Right cardiac atrium (tissue), 5 donors: ENCODE measurements at regions not wholly inside any gene's neighbourhood (a gene's known extent, or its start where the extent isn't known, plus 50 kb on each side); places are given as distances from the start of the nearest gene placed in this dataset.

Experiments
- ATAC-seq, 2 donors: fragments of 200-7000 bp; cut with Tn5 transposase; one replicate each; pipeline versions ENCODE4 v1.8.0 to v1.9.1; 2020; ENCODE audit warnings: moderate library complexity in 2 of 2, mild to moderate bottlenecking in 1 of 2
- DNase-seq, 3 donors: peaks; one replicate each; pipeline ENCODE4 v3.0.0-alpha.2; 2020
- H3K27ac ChIP-seq: one replicate; pipeline ENCODE4 v1.5.1; 2013; ENCODE audit warnings: mild to moderate bottlenecking, low read length, control low read depth, moderate library complexity
- H3K27me3 ChIP-seq: one replicate; pipeline ENCODE4 v1.6.1; 2013; ENCODE audit not compliant: control insufficient read depth, insufficient read depth
- H3K4me1 ChIP-seq: one replicate; pipeline ENCODE4 v1.6.1; 2013; ENCODE audit warnings: low read length; ENCODE audit not compliant: control insufficient read depth, insufficient read depth
- H3K4me3 ChIP-seq: one replicate; pipeline ENCODE4 v1.5.1; 2013; ENCODE audit warnings: low read length, control low read depth
- H3K9me3 ChIP-seq: one replicate; pipeline ENCODE4 v1.6.1; 2013; ENCODE audit warnings: low read length; ENCODE audit not compliant: control insufficient read depth
- WGBS: extraction: QIAGEN DNeasy Blood & Tissue Kit; methylation state at CpG from one replicate; pipeline ENCODE4 v1.1.7; 2013; 5-methylcytosine and 5-hydroxymethylcytosine counted together
- intact Hi-C, 4 donors: fragments of 100-400 bp; cut with DNase I; formaldehyde crosslinking; loops; one replicate each; pipeline versions ENCODE4 v1.11.0 to v1.14.0; 2022 to 2023
- donor health status: healthy with polysubstance abuse.
- donor health status: DM: no; HTN: yes; CAD: no.
- donor health status: DM: no; HTN: no; CAD: no.
- donor health status: DM: no; HTN: yes; CAD: no; lungs with severe emphysema.
- donor health status: DM: yes; HTN: yes; CAD: no.

DNA sequence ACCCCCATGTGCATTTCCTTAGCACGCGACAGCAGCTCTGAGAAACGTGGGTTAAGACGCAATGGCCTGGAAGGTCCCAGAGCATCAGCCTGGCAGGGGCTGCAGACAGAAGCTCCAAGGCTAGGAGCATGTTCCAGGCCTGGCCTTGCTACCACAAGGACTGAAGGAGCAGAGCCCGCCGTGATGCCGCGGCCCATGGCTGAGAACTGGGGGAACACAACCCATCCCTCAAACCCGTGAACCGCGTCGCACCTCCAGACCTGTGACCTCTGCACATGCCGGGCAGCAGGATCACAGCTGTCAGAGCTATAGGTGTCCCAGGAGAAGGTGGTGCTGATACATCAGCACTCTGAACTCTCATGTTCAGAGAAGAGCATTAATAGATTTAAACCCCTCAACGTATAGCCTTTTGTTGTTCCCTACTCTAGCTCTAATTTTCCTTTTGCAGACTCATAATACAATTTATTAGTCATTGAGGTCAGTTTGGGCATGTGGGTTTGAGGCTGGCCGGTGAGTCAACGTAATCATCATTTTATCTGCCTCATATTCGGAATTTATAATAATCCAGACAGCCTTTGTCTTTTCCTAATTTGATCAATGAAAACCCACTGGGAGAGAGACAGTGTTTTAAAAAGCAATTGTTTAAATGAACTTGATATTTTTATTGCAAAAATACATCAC, 222.5 kb upstream of the TCERG1L start:
- 82% methylated on average over 17 of the region's 17 CpGs for WGBS
- no peak overlapping the region for H3K4me3 ChIP-seq
- H3K9me3 ChIP-seq: no peaks in the 10 kb centered on the region
- no peak overlapping the region for H3K27ac ChIP-seq
- intact Hi-C loops: no loop called here
- ATAC-seq: no peak
- no peaks in the 10 kb centered on the region for H3K27me3 ChIP-seq
- H3K4me1 ChIP-seq: no peaks in the 10 kb centered on the region
- no peak for DNase-seq

DNA sequence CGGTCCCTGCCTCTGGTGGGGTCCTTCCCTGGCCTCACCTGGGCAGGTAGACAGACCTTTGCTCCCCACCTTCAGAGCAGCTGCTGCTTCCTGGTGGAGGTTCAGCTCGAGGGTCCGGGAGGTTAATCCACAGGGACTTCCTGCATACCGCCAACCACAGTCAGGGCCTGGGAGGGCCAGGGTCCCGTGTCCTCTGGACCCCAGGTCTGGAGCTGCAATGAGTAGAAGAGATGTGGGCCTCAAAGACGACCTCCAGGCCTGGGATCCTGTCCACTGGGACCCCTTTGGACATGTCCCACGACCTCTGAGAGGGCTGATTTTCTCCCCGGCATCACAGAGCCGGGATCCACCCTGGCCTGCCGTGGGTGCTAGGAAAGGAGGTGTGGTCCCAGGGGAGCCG, 223.3 kb upstream of the TCERG1L start:
- Histone ChIP-seq H3K27ac (no peak overlapping the region), H3K4me1 (no peaks in the 10 kb centered on the region), H3K9me3 (no peaks in the 10 kb centered on the region), H3K4me3 (no peak overlapping the region), H3K27me3 (no peaks in the 10 kb centered on the region)
- intact Hi-C loops: no loop called here
- no peak for ATAC-seq
- WGBS: 78% methylated on average over 11 of the region's 11 CpGs
- no peak for DNase-seq

DNA sequence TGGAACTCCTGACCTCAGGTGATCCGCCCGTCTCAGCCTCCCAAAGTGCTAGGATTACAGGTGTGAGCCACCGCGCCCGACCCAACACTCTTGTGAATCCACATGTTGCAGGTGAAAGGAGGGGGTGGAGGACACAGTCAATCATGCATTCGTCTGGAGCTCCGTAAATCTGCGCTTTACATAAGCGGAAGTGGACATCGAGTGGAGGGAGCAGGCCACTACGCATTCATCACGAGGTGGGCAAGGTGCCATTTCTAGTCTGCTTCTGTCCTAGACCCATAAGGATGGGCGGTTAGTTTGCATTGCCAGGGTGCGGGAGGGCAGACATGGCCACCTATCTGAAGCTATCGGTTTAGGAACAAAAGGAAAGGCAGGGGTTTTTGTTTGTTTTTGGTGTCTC, 225.2 kb upstream of the TCERG1L start:
- WGBS: 78% methylated on average over 15 of the region's 15 CpGs
- ATAC-seq (no peak), DNase-seq (no peak)
- Histone ChIP-seq H3K9me3 (no peaks in the 10 kb centered on the region), H3K4me1 (no peaks in the 10 kb centered on the region), H3K4me3 (no peak overlapping the region), H3K27me3 (no peaks in the 10 kb centered on the region), H3K27ac (no peak overlapping the region)
- intact Hi-C loops: no loop called here

DNA sequence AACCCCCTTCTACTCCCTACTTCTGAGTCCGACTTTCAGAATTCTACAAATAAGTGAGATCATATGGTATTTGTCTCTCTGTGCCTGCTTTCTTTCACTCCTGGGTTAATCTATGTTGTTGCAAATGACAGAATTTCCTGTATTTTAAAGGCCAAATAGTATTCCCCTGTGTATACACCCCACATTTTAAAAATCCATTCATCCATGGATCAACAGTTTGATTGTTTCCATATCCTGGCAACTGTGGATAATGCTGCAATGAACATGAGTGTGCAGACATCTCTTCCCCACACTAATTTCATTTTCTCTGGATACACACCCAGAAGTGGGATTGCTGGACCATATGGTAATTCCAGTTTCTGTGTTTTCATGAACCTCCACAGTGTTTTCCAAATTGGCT, 225.8 kb upstream of the TCERG1L start:
- Histone ChIP-seq H3K27ac (no peak overlapping the region), H3K27me3 (no peaks in the 10 kb centered on the region), H3K4me1 (no peaks in the 10 kb centered on the region), H3K9me3 (no peaks in the 10 kb centered on the region), H3K4me3 (no peak overlapping the region)
- no peak for DNase-seq
- WGBS: 33% methylated on average over 1 of the region's 1 CpG
- intact Hi-C loops: no loop called here
- no peak for ATAC-seq

DNA sequence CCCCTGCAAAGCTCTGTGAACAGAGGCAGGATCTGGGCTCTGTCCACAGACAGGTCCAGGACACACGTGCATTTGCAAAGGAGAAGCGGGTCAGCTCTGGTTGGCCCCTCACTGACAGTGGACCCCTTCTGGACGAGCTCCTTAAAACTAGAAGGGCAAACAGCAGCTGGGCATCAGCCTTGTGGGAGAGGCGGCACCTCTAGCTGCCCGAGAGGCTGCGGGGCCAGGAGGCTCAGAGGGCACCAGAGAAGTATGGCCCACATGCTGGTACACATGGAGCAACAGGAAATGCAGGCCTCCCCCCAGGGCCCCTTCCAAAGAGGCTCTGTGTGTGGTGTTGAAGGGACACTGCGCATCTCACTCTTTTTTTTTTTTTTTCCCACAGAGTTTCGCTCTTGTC, 233.0 kb upstream of the TCERG1L start:
- Histone ChIP-seq H3K4me1 (no peaks in the 10 kb centered on the region), H3K4me3 (no peak overlapping the region), H3K9me3 (no peaks in the 10 kb centered on the region), H3K27ac (no peak overlapping the region), H3K27me3 (no peaks in the 10 kb centered on the region)
- 71% methylated on average over 8 of the region's 8 CpGs for WGBS
- intact Hi-C loops: no loop called here
- no peak for ATAC-seq
- no peak for DNase-seq

DNA sequence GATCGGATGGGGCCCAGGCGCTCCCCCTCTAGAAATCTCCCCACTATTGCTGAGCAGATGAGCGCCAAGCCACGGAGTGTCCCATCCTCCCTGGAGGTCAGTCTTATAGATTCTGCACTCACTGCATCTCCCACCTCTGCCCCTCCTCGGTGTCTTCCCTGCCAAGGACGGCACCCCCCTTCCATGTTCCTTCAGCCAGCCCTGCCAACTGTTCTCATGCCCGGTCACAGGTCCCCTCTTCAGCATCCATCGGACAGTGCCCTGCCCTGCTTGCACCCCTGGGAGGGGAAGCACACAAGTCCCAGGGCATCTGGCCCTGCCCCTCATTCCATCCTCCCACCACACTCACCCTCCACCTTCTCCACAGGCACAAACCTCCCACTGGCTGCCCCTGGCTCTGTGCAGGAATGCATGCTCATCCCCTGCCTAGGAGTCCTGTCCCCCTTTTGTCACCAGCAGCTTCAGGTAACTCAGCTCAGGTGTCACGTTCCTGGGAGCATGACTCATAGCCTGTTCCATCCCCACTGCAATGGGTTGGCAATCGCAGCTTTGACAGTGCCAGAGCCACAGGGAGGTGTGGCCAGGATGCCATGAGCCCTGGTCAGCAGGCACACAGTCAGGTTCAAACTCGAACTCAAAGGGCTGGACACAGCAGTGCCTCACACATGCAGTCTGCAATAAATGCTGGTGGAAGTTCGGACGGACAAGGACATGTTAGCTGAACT, 234.7 kb upstream of the TCERG1L start:
- Histone ChIP-seq H3K27ac (no peak overlapping the region), H3K9me3 (no peaks in the 10 kb centered on the region), H3K4me3 (no peak overlapping the region), H3K27me3 (no peaks in the 10 kb centered on the region), H3K4me1 (no peaks in the 10 kb centered on the region)
- intact Hi-C loops: no loop called here
- ATAC-seq (no peak), DNase-seq (peak in 1 of 3 donors; percentile 23)
- WGBS: 70% methylated on average over 13 of the region's 13 CpGs

DNA sequence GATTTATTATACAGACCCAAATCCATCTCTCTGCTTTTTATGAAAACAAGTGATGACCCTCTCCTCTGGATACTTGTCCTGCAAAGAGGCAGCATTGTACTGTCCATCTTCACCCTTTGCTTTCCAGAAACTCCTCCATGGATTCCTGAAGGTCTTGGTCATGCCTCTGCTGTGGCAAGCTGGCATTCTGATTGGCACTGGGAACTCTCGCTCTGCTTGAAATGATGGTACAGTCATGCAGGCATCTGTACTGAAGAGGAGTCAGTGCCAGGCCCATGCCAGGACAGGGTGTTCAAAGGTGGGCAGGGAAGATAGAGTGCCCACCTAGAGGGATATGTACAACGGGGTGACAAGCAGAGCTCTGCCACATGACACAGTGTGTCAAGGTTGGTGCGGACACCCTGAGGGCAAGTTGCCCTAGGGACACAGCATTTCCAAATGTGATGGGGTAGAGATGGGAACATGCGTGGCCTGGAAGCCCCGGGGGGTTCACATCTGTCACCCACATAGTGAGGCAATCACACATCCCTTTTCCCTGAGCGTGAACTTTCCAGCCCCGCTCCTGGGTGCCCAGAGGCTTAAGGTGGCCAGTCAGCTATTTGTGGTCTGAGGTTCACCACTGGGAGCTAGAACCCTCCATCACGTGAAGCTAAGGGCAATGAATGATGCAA, 235.7 kb upstream of the TCERG1L start:
- WGBS: 85% methylated on average over 8 of the region's 8 CpGs
- Histone ChIP-seq H3K27ac (no peak overlapping the region), H3K9me3 (no peaks in the 10 kb centered on the region), H3K4me3 (no peak overlapping the region), H3K27me3 (no peaks in the 10 kb centered on the region), H3K4me1 (no peaks in the 10 kb centered on the region)
- intact Hi-C loops: no loop called here
- ATAC-seq: no peak
- no peak for DNase-seq

DNA sequence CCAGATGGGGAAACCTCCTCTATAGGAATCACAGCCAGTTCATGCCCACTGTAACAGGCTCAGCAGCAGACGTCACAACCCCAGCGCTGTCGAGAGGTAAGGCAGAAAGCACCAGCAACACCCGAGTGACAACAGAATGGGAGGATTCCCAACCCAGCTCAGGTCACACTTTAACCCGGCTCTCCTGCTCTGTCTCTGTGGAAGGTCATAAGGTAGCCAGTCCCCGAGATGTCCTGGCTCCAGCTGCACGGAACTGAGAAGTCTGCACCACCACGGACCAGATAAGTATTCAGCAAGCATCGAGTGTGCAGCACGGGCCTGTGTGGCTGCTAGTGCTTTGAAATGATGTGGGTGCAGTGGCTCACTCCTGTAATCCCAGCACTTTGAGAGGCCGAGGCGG, 236.7 kb upstream of the TCERG1L start:
- DNase-seq (no peak), ATAC-seq (no peak)
- 70% methylated on average over 12 of the region's 12 CpGs for WGBS
- intact Hi-C loops: no loop called here
- no peak overlapping the region for H3K27ac ChIP-seq
- H3K9me3 ChIP-seq: no peaks in the 10 kb centered on the region
- H3K27me3 ChIP-seq: no peaks in the 10 kb centered on the region
- H3K4me1 ChIP-seq: no peaks in the 10 kb centered on the region
- H3K4me3 ChIP-seq: no peak overlapping the region

DNA sequence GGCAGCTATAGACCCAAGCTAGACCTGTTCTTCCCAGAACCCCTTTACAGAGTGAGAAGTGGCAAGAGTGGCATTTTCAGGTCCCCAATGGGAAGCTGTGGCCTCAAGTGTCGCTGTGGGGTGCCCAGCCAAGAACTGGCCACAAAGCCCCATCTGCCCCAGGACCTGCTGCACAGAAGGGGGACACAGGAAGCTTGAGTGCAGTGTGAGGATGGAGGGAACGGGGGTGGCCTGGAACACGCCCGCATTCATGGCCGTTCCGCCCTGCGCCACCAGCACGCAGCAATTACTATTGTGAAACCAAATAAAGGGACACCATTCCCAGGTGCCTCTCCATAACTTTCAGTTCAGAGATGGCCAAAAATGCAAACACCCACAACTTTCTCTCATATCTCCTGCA, 237.6 kb upstream of the TCERG1L start:
- WGBS: 90% methylated on average over 8 of the region's 8 CpGs
- Histone ChIP-seq H3K4me1 (no peaks in the 10 kb centered on the region), H3K27ac (no peak overlapping the region), H3K27me3 (no peaks in the 10 kb centered on the region), H3K9me3 (no peaks in the 10 kb centered on the region), H3K4me3 (no peak overlapping the region)
- intact Hi-C loops: no loop called here
- no peak for DNase-seq
- ATAC-seq: no peak

DNA sequence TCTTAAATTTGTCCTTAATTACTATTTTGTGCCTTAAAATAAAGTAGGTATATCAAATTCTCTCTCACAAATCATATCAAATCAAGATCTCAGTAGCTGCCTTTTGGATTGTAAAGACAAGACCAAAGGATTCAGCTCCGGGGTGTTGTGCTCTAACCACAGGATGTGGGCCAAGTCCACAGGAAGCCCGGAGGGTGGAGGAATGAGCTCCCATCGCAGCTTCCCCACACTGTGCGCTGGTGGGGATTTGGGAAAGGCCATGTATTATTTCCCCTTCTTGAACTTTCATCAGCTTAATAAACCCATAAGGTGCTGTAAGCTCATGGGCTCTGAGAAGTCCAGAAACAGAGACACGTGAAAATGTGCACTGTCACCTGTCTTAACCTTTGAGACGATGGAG, 241.6 kb upstream of the TCERG1L start:
- ATAC-seq: no peak
- Histone ChIP-seq H3K4me3 (no peak overlapping the region), H3K27ac (no peak overlapping the region), H3K4me1 (no peaks in the 10 kb centered on the region), H3K9me3 (no peaks in the 10 kb centered on the region), H3K27me3 (no peaks in the 10 kb centered on the region)
- WGBS: 60% methylated on average over 6 of the region's 6 CpGs
- intact Hi-C loops: no loop called here
- no peak for DNase-seq

DNA sequence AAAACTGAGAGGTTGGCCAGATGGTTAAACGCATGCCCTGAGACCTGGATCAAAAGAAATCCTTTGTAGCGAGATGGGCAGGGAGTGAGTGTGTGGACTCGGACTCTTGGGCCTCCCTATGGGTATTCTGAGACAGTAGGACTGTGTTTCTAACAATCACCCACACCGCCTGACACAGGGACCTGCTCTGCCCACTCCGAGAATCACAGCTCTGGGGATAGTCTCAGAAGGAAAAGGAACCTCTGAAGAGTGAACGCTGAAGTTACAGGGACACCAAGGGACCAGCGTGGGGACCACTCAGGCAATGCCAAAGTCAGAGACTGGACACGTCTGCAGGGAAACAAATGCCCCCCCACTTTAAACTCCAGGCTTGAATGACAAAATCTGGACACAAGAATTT, 242.1 kb upstream of the TCERG1L start:
- intact Hi-C loops: no loop called here
- ATAC-seq (no peak), DNase-seq (no peak)
- Histone ChIP-seq H3K27ac (no peak overlapping the region), H3K9me3 (no peaks in the 10 kb centered on the region), H3K4me1 (no peaks in the 10 kb centered on the region), H3K4me3 (no peak overlapping the region), H3K27me3 (no peaks in the 10 kb centered on the region)
- 71% methylated on average over 8 of the region's 8 CpGs for WGBS
